ENCODE measurements at regions not wholly inside any gene's neighbourhood (a gene's known extent, or its start where the extent isn't known, plus 50 kb on each side); places are given as distances from the start of the nearest gene placed in this dataset.
"Not testable (repeated sequence)": the region's sequence is repeated elsewhere in the genome, so short reads cannot be mapped to it uniquely, and the experiment has no call there.

GRCh38 chr5:154546719-154547118, 68.7 kb upstream of the HAND1 start:
- DNase-seq (ENCODE audit: low spot score): no peak

DNA sequence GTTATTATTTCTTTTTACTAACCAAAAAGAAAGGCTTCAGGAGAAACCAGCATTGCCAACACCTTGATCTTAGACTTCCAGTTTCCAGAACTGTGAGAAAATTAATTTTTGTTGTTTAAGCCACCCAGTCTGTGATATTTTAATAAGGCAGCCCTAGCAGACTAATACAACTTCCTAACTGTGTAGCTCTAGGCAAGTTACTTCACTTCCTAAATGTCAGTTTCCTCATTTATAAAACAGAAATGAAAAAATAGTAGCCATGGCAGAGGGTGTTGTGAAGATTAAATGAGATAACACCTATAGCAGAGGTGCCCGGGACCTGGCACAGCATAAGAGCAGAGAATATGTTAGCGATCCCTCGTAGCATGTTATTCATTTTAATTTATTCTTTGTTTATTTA, 66.6 kb upstream of the HAND1 start:
- DNase-seq (ENCODE audit: low spot score): no peak

DNA sequence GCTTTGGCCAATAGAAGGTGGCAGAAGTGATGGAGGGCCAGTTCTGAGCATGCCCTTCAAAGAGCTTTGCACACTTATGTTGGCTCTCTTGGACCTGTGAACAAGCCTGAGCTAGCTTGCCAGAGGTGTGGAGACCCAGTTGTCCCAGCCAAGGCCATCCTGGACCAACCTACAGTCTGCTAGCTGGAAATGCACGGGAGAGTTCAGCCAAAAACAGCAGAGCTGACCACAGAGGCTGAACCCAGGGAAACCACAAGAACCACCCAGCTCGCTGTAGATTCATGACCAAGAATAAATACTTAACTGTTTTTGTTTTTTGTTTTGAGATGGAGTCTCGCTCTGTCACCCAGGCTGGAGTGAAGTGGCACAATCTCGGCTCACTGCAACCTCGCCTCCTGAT, 65.4 kb upstream of the HAND1 start:
- no peak for DNase-seq (ENCODE audit: low spot score)

- no peak for DNase-seq (ENCODE audit: low spot score)
Measured at GRCh38 chr5:154542581-154542980, 64.6 kb upstream of the HAND1 start.

DNA sequence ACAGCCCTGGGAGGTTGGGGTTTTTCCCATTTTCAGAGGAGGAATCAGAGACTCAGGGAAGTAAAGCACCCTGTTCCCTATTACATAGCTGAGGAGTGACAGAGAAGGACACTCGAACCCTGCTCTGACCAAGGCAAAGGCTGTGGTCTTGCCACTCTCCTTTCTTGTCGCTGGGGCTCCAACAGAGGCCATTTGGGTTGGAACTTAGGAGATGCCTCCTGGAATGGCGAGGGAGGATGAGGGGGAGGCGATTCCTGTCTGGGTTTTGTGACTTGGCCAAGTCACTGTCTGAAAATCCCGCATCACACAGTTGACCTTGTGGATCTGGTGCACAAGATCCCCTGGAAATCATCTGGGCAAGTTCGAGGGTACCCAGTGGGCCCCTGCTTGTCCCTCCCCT, 64.0 kb upstream of the HAND1 start:
- DNase-seq (ENCODE audit: low spot score): no peak

DNA sequence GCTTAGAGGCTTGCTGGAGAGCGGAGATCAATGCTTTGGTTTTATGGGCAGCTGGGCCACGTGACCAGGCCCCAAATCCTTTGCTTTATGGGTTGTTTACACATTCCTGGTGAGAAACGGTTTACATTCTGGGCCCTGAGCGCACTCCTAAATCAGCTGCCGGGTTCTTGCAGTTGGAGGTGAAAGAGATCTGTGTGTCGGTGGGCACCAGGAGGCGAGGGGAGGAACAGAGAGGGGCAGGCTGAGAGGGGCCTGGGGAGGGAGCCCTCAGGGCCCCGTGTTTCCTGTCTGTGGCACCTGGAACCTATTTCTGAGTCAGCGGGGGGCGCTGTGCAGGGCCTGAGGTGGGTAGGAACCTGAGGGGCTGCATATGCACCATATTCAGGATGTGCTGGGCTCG, 63.5 kb upstream of the HAND1 start:
- DNase-seq (ENCODE audit: low spot score): no peak

GRCh38 chr5:154540600-154540999, 62.6 kb upstream of the HAND1 start:
- DNase-seq (ENCODE audit: low spot score): no peak

DNA sequence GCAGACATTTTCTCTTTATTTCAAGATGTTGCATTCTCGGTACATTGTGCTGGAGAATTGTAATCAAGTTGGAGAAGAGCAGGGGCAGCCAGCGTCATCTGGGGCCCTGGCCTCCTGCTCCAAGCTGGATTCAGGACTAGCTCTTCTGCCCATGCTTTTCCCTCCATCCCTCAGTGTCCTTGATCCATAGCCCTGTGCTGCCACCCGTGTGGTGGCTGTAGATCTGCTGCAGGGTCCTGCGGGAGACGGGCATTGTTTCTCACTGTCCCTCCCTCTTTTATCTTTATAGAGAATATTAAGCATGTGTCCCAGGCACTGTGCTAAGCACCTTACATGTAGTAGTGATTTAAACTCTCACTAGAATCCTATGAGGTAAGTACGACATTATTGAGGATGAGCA, 60.5 kb upstream of the HAND1 start:
- DNase-seq (ENCODE audit: low spot score): no peak

GRCh38 chr5:154536439-154536838, 58.4 kb upstream of the HAND1 start:
- not testable (repeated sequence) for DNase-seq (ENCODE audit: low spot score)

DNA sequence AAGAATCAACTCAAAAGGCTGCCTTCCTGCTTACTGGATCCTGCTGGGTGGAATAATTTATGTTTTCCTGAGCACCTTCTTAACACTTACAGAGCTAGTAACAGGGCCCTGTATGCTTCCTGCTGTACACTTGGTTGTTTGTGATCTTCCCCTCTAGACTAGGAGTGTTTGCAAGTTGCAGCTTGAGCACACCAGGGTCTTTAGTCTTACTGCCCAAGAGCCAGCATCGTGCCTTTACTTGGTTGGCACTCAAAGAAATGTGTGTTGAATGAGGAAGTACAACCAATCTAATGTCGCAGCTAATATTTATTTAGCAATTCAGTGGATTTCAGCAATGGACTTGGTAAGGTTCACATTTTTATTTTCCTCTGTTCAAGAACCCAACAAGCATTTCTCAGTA, 57.5 kb upstream of the HAND1 start:
- no peak for DNase-seq (ENCODE audit: low spot score)

DNA sequence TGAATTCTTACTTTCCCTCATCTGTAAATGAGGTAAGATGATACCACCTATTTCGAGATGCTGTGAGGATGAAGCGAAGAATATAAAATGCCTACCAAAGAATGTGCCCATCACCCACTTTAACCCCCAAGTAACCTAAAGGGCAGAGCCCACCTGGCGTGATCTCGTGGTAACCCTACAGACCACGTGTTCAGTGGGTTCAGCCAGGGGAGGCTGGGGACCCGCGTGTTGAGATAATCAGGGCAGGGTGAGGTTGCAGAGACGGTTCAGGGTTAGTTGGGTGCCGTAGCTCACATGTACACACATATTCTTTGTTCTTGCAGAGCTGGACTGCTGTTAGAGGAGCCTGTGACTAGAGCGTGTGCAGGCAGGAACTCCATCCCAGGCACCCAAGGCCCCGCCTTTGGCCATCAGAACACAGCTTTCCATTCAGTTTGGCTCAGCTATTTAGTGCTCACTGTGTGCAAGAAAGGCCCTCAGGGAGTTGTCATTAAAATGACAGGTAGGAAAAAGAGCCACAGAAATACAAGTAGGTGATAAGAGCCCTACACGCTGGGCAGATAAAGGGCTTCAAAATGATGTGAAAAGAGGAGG, 56.5 kb upstream of the HAND1 start:
- no peak for DNase-seq (ENCODE audit: low spot score)

DNA sequence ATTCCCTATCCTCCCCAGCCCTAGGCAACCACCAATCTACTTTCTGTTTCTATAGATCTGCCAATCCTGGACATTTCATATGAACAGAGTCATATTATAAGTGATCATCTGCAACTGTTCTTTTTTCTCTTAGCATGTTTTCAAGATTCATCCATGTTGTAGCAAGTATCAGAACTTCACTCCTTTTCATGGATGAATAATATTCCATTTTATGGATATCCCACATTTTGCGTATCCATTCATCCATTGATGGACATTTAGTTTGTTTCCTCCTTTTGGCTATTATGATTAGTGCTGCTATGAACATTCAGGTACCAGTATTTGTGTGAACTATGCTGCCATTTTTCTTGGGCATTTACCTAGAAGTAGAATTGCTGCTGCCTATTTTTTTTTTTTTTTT, 51.3 kb upstream of the HAND1 start:
- DNase-seq (ENCODE audit: low spot score): no peak

- DNase-seq (ENCODE audit: low spot score): no peak
Measured at GRCh38 chr5:154528005-154528594, 50.1 kb upstream of the HAND1 start.
